ENCODE measurements at regions not wholly inside any gene's neighbourhood (a gene's known extent, or its start where the extent isn't known, plus 50 kb on each side); places are given as distances from the start of the nearest gene placed in this dataset.
"Not testable (repeated sequence)": the region's sequence is repeated elsewhere in the genome, so short reads cannot be mapped to it uniquely, and the experiment has no call there.

- DNase-seq, result no peak
These were observed 276.8 kb upstream of the GRM3 start for GRCh38 chr7:86366946-86367345.

- not testable (repeated sequence) for DNase-seq
These were observed 303.3 kb upstream of the GRM3 start for GRCh38 chr7:86340407-86340806.

GRCh38 chr7:86339051-86339450, 304.7 kb upstream of the GRM3 start:
- no peak for DNase-seq

GRCh38 chr7:86328801-86329433, 314.8 kb upstream of the GRM3 start:
- no peak for DNase-seq

- no peak for DNase-seq
These were observed 316.9 kb upstream of the GRM3 start for GRCh38 chr7:86326847-86327246.

GRCh38 chr7:86320889-86321288, 322.8 kb upstream of the GRM3 start:
- no peak for DNase-seq

- no peak for DNase-seq
These were observed 323.4 kb upstream of the GRM3 start for GRCh38 chr7:86320341-86320740.

- no peak for DNase-seq
These were observed 329.9 kb upstream of the GRM3 start for GRCh38 chr7:86313842-86314241.

- no peak for DNase-seq
These were observed 342.4 kb upstream of the GRM3 start for GRCh38 chr7:86301301-86301700.

- DNase-seq, result no peak
These were observed 348.2 kb upstream of the GRM3 start for GRCh38 chr7:86295526-86295925.

- DNase-seq, result no peak
These were observed 361.6 kb upstream of the GRM3 start for GRCh38 chr7:86282014-86282682.

- no peak for DNase-seq
These were observed 363.6 kb upstream of the GRM3 start for GRCh38 chr7:86280150-86280549.

- DNase-seq, result no peak
These were observed 380.9 kb upstream of the GRM3 start for GRCh38 chr7:86262781-86263180.

- no peak for DNase-seq
These were observed 385.8 kb upstream of the GRM3 start for GRCh38 chr7:86257894-86258293.

GRCh38 chr7:86252406-86252805, 391.3 kb upstream of the GRM3 start:
- no peak for DNase-seq

- no peak for DNase-seq
These were observed 394.7 kb upstream of the GRM3 start for GRCh38 chr7:86248977-86249376.

GRCh38 chr7:86243171-86243570, 400.5 kb upstream of the GRM3 start:
- DNase-seq, result no peak

- no peak for DNase-seq
These were observed 417.5 kb upstream of the GRM3 start for GRCh38 chr7:86226191-86226590.

GRCh38 chr7:86222806-86223205, 420.9 kb upstream of the GRM3 start:
- no peak for DNase-seq

GRCh38 chr7:86214734-86215133, 429.0 kb upstream of the GRM3 start:
- no peak for DNase-seq

- no peak for DNase-seq
These were observed 430.7 kb upstream of the GRM3 start for GRCh38 chr7:86212976-86213375.

- no peak for DNase-seq
These were observed 434.7 kb upstream of the GRM3 start for GRCh38 chr7:86209036-86209435.

GRCh38 chr7:86207740-86208139, 436.0 kb upstream of the GRM3 start:
- DNase-seq, result no peak

- no peak for DNase-seq
These were observed 440.9 kb upstream of the GRM3 start for GRCh38 chr7:86202833-86203232.

GRCh38 chr7:86201767-86202166, 441.9 kb upstream of the GRM3 start:
- DNase-seq, result no peak
